ENCODE measurements at regions not wholly inside any gene's neighbourhood (a gene's known extent, or its start where the extent isn't known, plus 50 kb on each side); places are given as distances from the start of the nearest gene placed in this dataset.

DNA sequence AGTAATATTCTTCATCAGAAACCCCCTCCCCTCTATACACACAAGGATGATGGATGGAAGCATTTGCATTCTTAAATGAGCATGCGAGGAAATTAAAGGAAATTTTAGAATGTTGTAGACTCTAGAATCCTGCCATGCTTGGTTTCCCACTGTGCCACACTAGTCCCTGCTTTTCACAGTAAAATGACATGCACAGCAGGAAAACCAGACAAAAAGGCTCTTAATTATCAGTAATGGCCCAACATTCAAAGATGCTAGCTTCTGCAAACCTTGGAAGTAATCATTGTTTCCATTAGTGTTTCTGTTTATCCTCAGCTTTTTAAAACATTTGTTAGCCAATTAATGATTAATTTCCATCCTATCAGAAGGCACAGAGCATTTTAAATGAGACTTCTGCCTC is 255.8 kb downstream of the SLCO4C1 start:
- Mint-ChIP-seq H3K4me1 (no peaks in the 10 kb centered on the region), H3K27ac (ENCODE audit: unreplicated experiment) (no peak overlapping the region), H3K4me3 (no peak overlapping the region), H3K9me3 (no peaks in the 10 kb centered on the region), H3K36me3 (ENCODE audit: low read depth) (no peaks in the 10 kb centered on the region), H3K27me3 (ENCODE audit: low read depth) (no peaks in the 10 kb centered on the region)
- no peak for TF ChIP-seq CTCF (conservative IDR thresholded peaks at IDR 0.05)
- DNase-seq (ENCODE audit: low read depth, low spot score) = no peak

DNA sequence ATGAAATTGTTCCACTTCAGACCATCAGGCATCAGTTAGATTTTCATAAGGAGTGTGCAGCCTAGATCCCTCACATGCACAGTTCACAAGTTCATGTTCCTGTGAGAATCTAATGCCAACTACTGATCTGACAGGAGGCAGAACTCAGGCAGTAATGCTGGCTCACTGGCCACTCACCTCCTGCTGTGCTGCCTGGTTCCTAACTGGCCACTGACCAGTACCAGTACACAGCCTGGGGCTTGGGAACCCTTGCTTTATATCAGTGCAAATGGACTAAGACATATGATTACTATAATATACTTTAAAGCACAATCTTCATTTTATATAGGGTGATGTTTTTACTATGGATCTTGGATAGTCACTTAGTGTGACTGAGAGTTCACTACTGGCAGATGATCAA is 259.2 kb downstream of the SLCO4C1 start:
- Mint-ChIP-seq H3K36me3 (ENCODE audit: low read depth) (no peaks in the 10 kb centered on the region), H3K27me3 (ENCODE audit: low read depth) (no peaks in the 10 kb centered on the region), H3K27ac (ENCODE audit: unreplicated experiment) (no peak overlapping the region), H3K4me1 (no peaks in the 10 kb centered on the region), H3K4me3 (no peak overlapping the region), H3K9me3 (no peaks in the 10 kb centered on the region)
- DNase-seq (ENCODE audit: low read depth, low spot score) = no peak
- no peak for TF ChIP-seq CTCF (conservative IDR thresholded peaks at IDR 0.05)

- no peaks in the 10 kb centered on the region for H3K4me1 Mint-ChIP-seq
- H3K27ac Mint-ChIP-seq (ENCODE audit: unreplicated experiment) = no peak overlapping the region
- no peak for TF ChIP-seq CTCF (conservative IDR thresholded peaks at IDR 0.05)
- H3K9me3 Mint-ChIP-seq = no peaks in the 10 kb centered on the region
- DNase-seq (ENCODE audit: low read depth, low spot score) = no peak
- no peaks in the 10 kb centered on the region for H3K27me3 Mint-ChIP-seq (ENCODE audit: low read depth)
- no peak overlapping the region for H3K4me3 Mint-ChIP-seq
- no peaks in the 10 kb centered on the region for H3K36me3 Mint-ChIP-seq (ENCODE audit: low read depth)
Measured at GRCh38 chr5:102031711-102032110, 264.4 kb downstream of the SLCO4C1 start.

GRCh38 chr5:102018690-102019089 is 277.4 kb downstream of the SLCO4C1 start:
- Mint-ChIP-seq H3K36me3 (ENCODE audit: low read depth) (no peaks in the 10 kb centered on the region), H3K4me3 (no peak overlapping the region), H3K27ac (ENCODE audit: unreplicated experiment) (no peak overlapping the region), H3K4me1 (no peaks in the 10 kb centered on the region), H3K27me3 (ENCODE audit: low read depth) (no peaks in the 10 kb centered on the region), H3K9me3 (no peaks in the 10 kb centered on the region)
- DNase-seq (ENCODE audit: low read depth, low spot score) = no peak
- no peak for TF ChIP-seq CTCF (conservative IDR thresholded peaks at IDR 0.05)

GRCh38 chr5:102018279-102018678 is 277.8 kb downstream of the SLCO4C1 start:
- no peak for TF ChIP-seq CTCF (conservative IDR thresholded peaks at IDR 0.05)
- Mint-ChIP-seq H3K9me3 (no peaks in the 10 kb centered on the region), H3K4me3 (no peak overlapping the region), H3K4me1 (no peaks in the 10 kb centered on the region), H3K27ac (ENCODE audit: unreplicated experiment) (no peak overlapping the region), H3K27me3 (ENCODE audit: low read depth) (no peaks in the 10 kb centered on the region), H3K36me3 (ENCODE audit: low read depth) (no peaks in the 10 kb centered on the region)
- DNase-seq (ENCODE audit: low read depth, low spot score) = no peak

GRCh38 chr5:102014371-102014770 is 281.7 kb downstream of the SLCO4C1 start:
- no peaks in the 10 kb centered on the region for H3K36me3 Mint-ChIP-seq (ENCODE audit: low read depth)
- no peak for DNase-seq (ENCODE audit: low read depth, low spot score)
- TF ChIP-seq CTCF (conservative IDR thresholded peaks at IDR 0.05) = no peak
- H3K4me3 Mint-ChIP-seq = no peak overlapping the region
- no peaks in the 10 kb centered on the region for H3K9me3 Mint-ChIP-seq
- no peaks in the 10 kb centered on the region for H3K27me3 Mint-ChIP-seq (ENCODE audit: low read depth)
- H3K27ac Mint-ChIP-seq (ENCODE audit: unreplicated experiment) = no peak overlapping the region
- H3K4me1 Mint-ChIP-seq = no peaks in the 10 kb centered on the region
